Fibroblast of mammary gland (primary cell): ENCODE measurements at regions not wholly inside any gene's neighbourhood (a gene's known extent, or its start where the extent isn't known, plus 50 kb on each side); places are given as distances from the start of the nearest gene placed in this dataset.

ENCODE experiments used
- DNase-seq: peaks from one replicate; pipeline ENCODE4 v3.0.0-alpha.2; 2010; ENCODE audit warnings: low read depth
- H3K4me3 ChIP-seq: 2 replicates; pipeline ENCODE4 v1.5.1; 2011; ENCODE audit warnings: low read depth, mild to moderate bottlenecking, low read length, moderate library complexity; ENCODE audit not compliant: control insufficient read depth
- TF ChIP-seq, protein P1 (sequence below): conservative IDR thresholded peaks from 2 replicates; pipeline ENCODE4 v1.5.1; 2011; ENCODE audit warnings: low read depth, low read length, inconsistent platforms; ENCODE audit not compliant: control insufficient read depth, insufficient read depth

DNA sequence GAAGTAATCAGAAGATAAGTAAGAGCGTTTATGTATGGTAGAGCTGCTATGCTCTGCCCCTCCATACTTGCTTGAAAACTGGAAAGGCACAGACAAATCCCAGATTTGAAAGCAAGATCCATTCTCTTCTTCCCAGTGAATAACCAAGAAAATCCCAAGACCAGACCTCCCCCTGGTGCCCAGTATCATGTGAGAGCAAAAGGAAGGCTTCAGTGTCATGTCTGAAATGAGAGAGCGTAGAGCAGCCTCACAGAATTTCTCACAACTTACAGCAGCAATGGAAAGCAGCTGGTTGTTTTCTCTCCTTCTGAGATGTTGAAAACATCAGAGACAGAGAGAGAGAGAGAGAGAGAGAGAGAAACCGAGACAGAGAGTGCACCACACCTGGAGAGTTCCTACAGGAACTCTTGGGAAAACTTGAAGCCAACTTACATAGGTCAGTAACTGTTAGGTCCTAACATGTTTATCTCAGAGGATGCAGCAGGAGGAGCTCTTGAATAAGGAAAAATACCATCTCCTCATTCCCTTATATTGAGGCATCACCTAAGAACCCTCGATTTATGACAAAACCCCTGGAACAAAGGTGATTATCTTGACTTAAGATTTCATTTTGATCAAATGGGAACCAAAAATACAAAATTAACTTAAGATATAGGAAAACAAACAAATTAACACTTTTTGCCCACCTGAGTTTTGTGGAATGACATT, 273.3 kb downstream of the NSUN3 start:
- TF ChIP-seq, protein P1, sequence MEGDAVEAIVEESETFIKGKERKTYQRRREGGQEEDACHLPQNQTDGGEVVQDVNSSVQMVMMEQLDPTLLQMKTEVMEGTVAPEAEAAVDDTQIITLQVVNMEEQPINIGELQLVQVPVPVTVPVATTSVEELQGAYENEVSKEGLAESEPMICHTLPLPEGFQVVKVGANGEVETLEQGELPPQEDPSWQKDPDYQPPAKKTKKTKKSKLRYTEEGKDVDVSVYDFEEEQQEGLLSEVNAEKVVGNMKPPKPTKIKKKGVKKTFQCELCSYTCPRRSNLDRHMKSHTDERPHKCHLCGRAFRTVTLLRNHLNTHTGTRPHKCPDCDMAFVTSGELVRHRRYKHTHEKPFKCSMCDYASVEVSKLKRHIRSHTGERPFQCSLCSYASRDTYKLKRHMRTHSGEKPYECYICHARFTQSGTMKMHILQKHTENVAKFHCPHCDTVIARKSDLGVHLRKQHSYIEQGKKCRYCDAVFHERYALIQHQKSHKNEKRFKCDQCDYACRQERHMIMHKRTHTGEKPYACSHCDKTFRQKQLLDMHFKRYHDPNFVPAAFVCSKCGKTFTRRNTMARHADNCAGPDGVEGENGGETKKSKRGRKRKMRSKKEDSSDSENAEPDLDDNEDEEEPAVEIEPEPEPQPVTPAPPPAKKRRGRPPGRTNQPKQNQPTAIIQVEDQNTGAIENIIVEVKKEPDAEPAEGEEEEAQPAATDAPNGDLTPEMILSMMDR: peak; percentile 39
- peak; percentile 59 for DNase-seq
- H3K4me3 ChIP-seq: no peak overlapping the region

GRCh38 chr3:94345101-94345500, 282.2 kb downstream of the NSUN3 start:
- TF ChIP-seq, protein P1: no peak
- no peak for DNase-seq
- H3K4me3 ChIP-seq: no peak overlapping the region

DNA sequence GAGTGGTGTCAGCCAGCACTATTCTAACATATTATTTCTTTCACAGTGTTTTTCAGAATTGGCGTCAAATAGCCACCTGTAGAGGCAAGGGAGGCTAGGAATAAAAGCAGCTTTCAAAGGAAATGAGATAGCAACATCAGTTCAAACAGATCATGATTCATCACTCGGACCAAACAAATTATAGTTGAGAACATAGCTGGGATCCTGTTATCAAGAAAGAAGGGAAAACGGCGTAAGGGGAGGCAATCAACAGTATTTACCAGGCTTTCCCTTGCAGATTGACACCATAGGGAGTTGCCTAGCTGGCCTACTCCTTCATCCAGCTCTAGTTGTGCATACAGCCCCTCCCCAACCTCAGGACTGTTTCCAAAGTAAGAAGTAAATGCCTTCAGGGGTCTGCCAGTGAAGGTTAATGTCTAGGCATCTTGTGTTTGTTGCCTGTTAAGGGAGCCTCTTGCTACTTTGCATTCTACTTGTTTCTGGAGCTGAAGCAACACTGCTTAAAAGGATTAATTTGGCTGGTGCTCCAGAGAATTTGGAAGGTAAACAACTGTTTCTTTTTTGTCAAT, 286.5 kb downstream of the NSUN3 start:
- no peak for DNase-seq
- TF ChIP-seq, protein P1: no peak
- no peak overlapping the region for H3K4me3 ChIP-seq

DNA sequence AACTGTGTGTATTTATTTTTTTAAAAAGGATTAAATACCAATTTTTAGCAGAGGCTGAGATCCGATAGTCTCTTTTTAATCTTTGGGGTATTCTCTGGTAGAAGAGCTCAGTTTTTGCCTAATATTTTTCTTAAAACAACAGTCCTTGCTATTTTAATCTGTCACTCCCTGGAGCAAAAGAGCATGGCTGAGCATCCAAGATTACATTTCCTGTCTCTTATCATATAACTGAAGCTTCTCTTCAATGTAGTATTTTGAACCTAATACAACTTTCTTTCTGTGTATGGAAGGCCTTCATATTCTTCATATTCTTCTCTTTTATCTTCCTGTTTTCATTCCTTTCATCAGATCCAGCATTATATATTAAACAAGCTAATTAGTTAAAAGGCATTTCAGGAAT, 293.7 kb downstream of the NSUN3 start:
- TF ChIP-seq, protein P1: no peak

GRCh38 chr3:94359996-94360395, 297.1 kb downstream of the NSUN3 start:
- no peak overlapping the region for H3K4me3 ChIP-seq
- TF ChIP-seq, protein P1: no peak
- no peak for DNase-seq

More for the DNA sequence above, 293.7 kb downstream of the NSUN3 start:
- no peak for DNase-seq
- H3K4me3 ChIP-seq: no peak overlapping the region

DNA sequence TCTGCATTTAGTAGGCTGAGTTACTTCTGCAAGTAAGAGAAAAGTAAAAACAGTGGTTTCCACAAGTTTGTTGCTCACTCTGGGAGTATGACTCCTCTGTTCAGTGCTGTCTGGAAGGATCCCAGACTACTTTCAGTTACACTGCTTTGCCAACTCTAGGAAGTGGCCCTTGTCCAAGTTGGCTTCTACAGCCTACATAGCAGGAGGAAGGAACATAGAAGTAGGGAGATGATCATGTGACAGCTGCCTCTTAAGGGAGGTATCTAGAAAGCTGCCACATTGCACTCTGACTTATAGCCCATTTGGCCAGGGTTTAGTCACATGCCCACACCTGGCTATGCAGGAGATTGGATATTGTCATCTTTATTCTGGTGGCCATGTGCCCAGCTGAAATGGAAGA, 298.1 kb downstream of the NSUN3 start:
- peak; percentile 25 for DNase-seq
- no peak overlapping the region for H3K4me3 ChIP-seq
- TF ChIP-seq, protein P1: no peak
